Liver (tissue), 3 donors: ENCODE measurements at regions not wholly inside any gene's neighbourhood (a gene's known extent, or its start where the extent isn't known, plus 50 kb on each side); places are given as distances from the start of the nearest gene placed in this dataset.

Experiments used
- EGR1 ChIP-seq, 2 donors: IDR thresholded peaks; 2 replicates each; pipeline ENCODE4 v1.6.1; 2016 to 2018; ENCODE audit warnings: antibody characterized with exemption in 2 of 2, low read depth in 2 of 2
- MAX ChIP-seq: IDR thresholded peaks from 2 replicates; pipeline ENCODE4 v1.6.1; 2016; ENCODE audit warnings: antibody characterized with exemption
- RAD21 ChIP-seq, 2 donors: IDR thresholded peaks; 2 replicates each; pipeline ENCODE4 v1.6.1; 2016; ENCODE audit warnings: antibody characterized with exemption in 2 of 2, mild to moderate bottlenecking in 2 of 2
- TAF1 ChIP-seq: conservative IDR thresholded peaks from 2 replicates; pipeline ENCODE4 v1.6.1; 2016; ENCODE audit warnings: antibody characterized with exemption, mild to moderate bottlenecking
- ZBTB33 ChIP-seq: IDR thresholded peaks from 2 replicates; pipeline ENCODE4 v1.6.1; 2016; ENCODE audit warnings: antibody characterized with exemption
- TF ChIP-seq, protein P1 (sequence below): fragments of 150-350 bp; IDR thresholded peaks from 2 replicates; pipeline ENCODE4 v1.5.1; 2017; ENCODE audit warnings: improper control_type of control experiment, low read depth, low read length; ENCODE audit not compliant: missing input control
- TF ChIP-seq, protein P2 (sequence below): IDR thresholded peaks from 2 replicates; pipeline ENCODE4 v1.6.1; 2016; ENCODE audit warnings: antibody characterized with exemption
- TF ChIP-seq, protein P3 (sequence below): IDR thresholded peaks from 2 replicates; pipeline ENCODE4 v1.6.1; 2016; ENCODE audit warnings: antibody characterized with exemption, mild to moderate bottlenecking
- donor health status: healthy.
- donor health status: healthy.

- TF ChIP-seq, protein P1, sequence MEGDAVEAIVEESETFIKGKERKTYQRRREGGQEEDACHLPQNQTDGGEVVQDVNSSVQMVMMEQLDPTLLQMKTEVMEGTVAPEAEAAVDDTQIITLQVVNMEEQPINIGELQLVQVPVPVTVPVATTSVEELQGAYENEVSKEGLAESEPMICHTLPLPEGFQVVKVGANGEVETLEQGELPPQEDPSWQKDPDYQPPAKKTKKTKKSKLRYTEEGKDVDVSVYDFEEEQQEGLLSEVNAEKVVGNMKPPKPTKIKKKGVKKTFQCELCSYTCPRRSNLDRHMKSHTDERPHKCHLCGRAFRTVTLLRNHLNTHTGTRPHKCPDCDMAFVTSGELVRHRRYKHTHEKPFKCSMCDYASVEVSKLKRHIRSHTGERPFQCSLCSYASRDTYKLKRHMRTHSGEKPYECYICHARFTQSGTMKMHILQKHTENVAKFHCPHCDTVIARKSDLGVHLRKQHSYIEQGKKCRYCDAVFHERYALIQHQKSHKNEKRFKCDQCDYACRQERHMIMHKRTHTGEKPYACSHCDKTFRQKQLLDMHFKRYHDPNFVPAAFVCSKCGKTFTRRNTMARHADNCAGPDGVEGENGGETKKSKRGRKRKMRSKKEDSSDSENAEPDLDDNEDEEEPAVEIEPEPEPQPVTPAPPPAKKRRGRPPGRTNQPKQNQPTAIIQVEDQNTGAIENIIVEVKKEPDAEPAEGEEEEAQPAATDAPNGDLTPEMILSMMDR = no peak
- TF ChIP-seq ZBTB33 (no peak), MAX (no peak), EGR1 (IDR thresholded peaks at IDR 0.05; ENCODE audit: low read depth in 2 of 2) (no peak), TAF1 (no peak), RAD21 (IDR thresholded peaks at IDR 0.05) (no peak)
- TF ChIP-seq, protein P2, sequence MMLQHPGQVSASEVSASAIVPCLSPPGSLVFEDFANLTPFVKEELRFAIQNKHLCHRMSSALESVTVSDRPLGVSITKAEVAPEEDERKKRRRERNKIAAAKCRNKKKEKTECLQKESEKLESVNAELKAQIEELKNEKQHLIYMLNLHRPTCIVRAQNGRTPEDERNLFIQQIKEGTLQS = no peak
- TF ChIP-seq, protein P3, sequence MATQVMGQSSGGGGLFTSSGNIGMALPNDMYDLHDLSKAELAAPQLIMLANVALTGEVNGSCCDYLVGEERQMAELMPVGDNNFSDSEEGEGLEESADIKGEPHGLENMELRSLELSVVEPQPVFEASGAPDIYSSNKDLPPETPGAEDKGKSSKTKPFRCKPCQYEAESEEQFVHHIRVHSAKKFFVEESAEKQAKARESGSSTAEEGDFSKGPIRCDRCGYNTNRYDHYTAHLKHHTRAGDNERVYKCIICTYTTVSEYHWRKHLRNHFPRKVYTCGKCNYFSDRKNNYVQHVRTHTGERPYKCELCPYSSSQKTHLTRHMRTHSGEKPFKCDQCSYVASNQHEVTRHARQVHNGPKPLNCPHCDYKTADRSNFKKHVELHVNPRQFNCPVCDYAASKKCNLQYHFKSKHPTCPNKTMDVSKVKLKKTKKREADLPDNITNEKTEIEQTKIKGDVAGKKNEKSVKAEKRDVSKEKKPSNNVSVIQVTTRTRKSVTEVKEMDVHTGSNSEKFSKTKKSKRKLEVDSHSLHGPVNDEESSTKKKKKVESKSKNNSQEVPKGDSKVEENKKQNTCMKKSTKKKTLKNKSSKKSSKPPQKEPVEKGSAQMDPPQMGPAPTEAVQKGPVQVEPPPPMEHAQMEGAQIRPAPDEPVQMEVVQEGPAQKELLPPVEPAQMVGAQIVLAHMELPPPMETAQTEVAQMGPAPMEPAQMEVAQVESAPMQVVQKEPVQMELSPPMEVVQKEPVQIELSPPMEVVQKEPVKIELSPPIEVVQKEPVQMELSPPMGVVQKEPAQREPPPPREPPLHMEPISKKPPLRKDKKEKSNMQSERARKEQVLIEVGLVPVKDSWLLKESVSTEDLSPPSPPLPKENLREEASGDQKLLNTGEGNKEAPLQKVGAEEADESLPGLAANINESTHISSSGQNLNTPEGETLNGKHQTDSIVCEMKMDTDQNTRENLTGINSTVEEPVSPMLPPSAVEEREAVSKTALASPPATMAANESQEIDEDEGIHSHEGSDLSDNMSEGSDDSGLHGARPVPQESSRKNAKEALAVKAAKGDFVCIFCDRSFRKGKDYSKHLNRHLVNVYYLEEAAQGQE = no peak
Measured at GRCh38 chr14:30309405-30309804, 249.6 kb upstream of the G2E3 start.
